Brain pericyte (primary cell): ENCODE measurements at regions not wholly inside any gene's neighbourhood (a gene's known extent, or its start where the extent isn't known, plus 50 kb on each side); places are given as distances from the start of the nearest gene placed in this dataset.
"Not testable (repeated sequence)": the region's sequence is repeated elsewhere in the genome, so short reads cannot be mapped to it uniquely, and the experiment has no call there.

Experiments
- DNase-seq: peaks from one replicate; pipeline ENCODE4 v3.0.0-alpha.2; 2012; ENCODE audit warnings: low read depth, low spot score

DNA sequence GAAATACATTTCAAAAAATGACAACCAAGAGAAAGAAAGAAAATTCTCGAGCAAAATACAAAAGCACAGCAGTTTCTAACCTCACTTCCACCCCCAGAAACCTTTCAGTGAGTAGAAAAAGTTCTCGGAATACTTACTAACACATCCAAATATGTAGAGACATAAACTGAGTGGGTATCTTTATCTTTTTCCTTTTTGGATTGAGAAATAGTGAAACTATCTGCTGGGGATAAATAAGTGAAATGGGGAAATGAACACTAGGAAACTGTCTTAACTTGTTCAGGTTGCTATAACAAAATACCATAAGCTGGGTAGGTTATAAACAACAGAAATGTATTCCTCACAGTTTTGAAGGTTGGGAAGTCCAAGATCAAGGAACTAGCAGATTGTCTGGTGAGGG is 72.0 kb downstream of the VCAM1 start:
- no peak for DNase-seq

DNA sequence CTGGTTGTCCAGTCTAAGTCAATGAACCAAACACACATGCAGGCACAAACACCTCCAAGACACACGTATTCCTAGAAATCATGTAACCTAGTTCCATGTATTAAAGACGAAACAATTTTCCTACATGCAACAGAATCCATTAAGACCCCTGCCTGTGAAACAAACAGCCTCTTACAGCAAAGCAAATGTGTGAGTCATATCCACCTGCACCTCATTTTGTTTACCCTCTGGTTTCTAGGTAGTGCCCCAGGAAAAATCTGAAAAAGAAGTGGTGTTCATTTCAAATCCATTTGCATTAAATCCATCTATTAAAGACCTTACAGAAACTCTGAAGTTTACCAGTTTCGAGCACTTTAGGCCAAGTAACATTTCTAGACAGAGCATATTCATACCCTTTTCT is 74.1 kb downstream of the VCAM1 start:
- DNase-seq: no peak

DNA sequence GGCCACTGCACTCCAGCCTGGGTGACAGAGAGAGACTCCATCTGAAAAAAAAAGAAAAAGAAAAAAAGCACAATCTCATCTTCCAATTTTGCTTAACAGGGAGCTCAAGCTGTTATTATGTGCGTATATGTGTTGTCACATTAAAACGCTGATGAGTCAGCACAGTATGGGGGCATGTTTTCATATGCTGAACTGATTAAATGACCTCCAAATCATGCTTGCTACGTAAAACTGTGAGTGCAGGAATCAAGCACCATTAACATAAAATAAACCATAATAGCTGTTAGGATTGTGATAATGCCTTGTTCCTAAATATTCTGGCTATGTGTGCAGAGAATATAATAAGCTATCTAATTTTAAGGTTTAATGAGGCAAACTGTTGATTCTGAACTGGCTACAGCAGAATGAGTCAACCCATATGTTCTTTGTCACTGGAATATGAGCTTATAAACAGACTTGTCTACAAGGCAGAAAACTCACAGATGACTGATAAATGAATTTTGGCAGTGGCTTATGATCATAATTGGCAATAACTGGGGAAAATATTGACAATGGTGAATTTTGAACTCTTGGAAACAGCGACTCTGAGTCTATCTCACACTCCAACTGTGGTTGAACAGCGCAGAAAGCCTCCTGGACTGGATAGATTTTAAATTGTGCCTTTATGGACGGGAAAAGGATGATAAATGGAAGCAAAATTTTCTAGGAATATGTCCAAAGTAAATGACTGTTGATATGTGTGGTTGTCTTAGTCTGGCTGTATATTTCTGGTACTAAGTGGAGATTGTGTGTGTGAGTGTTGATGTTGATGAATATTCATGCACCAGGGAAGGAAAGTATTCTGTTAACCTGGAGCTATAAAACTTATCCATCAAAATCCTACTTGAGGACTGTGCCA is 75.5 kb downstream of the VCAM1 start:
- peak; percentile 82 for DNase-seq

DNA sequence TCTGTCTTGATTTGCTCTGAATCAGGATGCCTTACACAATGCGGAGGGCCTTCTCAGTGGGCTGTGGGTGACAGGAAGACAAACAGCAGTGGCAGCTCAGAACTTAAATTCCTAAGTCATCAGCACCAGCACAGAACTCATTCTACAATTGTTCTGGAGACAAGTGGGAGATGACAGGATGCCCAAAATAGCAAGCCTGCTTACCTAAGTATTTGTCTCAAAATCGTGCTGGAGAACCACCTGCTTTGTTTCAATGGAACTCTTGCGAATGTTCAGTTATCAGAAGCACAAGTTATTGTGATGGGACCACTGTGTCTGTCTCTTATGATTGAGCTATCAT is 76.1 kb downstream of the VCAM1 start:
- DNase-seq: no peak

DNA sequence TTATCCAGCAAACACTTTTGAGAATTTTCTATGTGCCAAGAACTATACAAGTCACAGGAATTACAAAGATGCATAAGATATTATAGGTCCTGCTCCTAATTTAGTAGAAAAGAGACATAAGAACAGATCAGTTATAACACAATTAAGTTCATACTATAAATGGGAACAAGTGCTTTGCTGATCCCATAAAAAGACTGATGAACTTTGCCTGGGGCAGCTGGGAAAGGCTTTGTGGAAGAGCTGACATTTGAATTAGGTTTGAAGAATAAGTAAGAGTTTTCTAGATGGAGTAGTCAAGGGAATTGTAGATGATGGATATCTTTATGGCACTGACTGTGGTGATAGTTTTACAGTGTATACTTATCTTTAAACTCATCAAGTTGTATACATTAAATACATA is 76.5 kb downstream of the VCAM1 start:
- no peak for DNase-seq

DNA sequence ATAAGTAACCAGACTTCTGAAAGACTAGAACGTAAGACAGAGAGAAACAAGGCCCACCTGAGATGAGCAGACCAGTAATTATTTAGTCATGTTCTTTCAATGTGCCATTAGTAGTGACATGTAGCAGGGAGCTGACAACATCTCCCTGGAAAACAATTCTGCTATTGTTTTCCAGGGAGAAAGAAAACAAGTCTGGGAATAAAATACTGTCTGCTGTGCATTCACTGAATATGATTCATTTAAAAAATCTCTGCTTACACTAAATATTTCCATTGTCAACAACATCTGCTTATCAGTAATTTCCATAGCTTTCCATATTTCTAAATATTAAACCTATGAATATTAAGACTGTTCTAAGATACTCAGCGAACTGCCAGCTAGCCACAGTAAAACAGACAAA is 80.0 kb downstream of the VCAM1 start:
- DNase-seq: no peak

DNA sequence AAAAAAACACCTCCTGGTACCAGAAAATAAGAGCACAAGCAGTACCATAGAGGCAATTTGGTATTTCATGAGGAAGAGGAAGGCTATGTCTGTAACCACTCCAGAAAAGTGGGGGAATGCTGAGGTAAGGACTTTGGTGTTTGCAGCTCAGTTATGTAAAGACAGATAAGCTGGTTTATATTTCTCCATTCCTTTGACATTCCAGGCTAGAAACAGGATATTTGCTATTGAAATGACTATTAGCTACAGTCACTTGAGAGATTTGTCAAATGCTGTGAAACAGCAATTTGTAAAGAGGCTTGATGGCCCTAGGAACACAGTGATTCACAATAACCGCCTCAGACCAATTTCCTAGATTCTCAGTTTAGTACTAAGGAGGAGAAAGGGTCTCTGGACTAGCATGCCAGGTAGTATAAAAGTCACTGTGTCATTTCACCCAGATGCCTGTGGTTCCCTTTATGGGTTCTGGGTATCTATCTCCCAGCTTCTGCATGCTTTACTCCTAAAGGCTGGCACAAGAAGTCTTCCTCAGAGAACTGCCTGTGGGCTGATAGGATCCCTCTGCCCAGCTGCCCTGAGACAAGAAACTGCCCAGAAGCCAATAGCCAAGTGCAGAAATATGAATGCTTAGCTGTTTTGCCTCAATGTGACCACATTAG is 80.5 kb downstream of the VCAM1 start:
- no peak for DNase-seq

DNA sequence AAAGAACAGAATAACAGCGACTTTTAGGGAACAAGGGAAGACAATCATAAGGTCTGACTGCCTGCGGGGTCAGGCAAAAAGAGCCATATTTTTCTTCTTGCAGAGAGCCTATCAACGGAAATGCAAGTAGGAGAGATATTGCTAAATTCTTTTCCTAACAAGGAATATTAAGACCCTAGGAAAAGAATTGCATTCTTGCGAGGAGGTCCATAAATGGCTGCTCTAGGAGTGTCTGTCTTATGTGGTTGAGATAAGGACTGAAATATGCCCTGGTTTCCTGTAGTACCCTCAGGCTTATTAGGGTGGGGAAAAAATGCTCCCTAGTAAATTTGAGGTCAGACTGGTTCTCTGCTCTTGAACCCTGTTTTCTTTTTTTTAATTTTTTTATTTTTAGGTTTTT is 81.7 kb downstream of the VCAM1 start:
- not testable (repeated sequence) for DNase-seq

DNA sequence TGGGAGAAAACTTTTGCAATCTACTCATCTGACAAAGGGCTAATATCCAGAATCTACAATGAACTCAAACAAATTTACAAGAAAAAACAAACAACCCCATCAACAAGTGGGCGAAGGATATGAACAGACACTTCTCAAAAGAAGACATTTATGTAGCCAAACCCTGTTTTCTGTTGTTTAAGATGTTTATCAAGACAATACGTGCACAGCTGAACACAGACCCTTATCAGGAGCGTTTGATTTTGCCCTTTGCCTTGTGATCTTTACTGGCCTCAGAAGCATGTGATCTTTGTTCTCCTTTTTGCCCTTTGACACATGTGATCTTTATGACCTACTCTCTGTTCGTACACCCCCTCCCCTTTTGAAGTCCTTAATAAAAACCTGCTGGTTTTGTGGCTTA is 83.7 kb downstream of the VCAM1 start:
- DNase-seq: not testable (repeated sequence)

DNA sequence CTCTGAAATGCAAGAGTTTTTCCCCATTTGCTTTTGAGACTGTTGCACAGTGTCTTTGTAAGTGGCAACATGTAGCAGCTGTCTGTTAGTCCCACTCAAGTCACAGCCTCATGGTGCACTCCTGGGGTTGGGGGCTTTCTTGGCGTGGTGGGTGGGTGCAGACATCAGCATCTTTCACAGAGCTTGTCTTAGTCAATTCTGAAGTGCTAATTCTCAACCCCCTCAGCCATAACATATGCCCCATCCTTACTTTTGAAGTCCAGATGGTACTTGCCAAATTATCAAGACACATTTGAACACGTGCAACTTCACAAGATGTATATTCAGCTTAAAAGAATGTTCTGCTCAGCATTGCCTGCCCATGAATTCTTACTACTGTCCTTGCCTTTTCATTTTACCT is 87.1 kb downstream of the VCAM1 start:
- no peak for DNase-seq

DNA sequence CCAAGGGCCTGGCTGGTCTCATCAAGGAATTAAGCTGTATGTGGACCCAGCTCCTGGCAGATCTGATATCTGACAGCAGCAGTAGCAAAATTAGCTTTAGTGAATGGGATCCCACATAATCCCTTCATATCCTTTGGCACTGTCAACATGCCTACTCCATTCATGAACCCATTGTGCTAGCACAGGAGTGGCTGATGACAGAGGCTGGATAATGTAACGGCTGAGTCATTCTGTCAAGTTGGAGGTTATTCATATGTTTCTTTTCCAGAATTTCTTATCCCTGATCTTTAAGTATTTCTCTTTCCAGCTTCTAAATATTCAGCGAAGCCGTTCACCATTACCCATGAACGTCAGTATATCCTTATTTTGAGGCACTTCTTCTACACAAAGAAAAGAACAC is 84.3 kb downstream of the EXTL2 start:
- DNase-seq: no peak

DNA sequence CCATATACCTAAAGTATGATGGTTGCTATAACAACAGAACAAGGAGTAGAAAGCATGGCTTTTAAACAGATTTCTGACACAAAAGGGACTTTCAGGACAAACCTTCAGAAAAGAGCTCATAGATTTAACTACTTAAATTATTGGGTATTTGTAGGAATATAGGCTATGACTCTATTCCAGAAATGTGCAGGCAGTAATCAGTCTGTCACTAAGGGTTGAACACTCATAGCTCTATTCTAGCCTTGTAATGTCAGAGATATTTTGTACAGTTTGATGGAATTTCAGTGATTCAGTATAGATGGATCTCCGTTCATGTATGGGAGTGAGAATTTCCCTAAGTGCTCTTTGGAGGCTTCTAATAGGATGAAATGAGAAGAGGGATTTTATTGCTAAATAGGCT is 82.8 kb downstream of the EXTL2 start:
- no peak for DNase-seq

DNA sequence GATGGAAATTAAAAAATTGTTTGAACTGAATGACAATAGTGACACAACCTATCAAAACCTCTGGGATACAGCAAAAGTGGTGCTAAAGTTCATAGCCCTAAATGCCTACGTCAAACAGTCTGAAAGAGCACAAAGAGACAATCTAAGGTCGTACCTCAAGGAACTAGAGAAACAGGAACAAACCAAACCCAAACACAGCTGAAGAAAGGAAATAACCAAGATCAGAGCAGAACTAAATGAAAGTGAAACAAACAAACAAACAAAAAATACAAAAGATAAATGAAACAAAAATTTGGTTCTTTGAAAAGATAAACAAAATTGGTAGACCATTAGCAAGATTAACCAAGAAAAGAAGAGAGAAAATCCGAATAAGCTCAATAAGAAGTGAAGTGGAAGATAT is 79.7 kb downstream of the EXTL2 start:
- not testable (repeated sequence) for DNase-seq

DNA sequence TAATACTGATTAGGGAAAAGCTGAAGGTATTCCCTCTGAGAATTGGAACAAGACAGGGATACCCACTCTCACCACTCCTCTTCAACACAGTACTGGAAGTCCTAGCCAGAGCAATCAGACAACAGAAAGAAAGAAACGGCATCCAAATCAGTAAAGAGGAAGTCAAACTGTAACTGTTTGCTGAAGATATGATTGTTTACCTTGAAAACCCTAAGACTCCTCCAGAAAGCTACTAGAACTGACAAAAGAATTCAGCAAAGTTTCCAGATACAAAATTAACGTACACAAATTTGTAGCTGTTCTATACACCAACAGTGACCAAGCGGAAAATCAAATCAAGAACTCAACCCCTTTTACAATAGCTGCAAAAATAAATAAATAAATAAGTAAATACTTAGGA is 78.6 kb downstream of the EXTL2 start:
- no peak for DNase-seq

DNA sequence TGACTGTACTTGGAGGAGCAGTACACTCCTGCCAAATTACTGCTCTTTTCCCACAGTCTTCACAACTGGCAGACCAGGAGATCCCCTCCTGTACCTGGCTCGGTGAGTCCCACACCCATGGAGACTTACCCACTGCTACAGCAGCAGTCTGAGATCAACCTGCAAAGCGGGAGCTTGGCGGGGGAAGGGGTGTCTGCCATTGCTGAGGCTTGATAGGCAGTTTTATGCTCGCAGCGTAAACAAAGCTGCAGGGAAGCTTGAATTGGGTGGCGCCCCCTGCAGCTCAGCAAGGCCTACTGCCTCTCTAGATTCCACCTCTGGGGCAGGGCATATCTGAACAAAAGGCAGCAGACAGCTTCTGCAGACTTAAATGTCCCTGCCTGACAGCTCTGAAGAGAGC is 74.4 kb downstream of the EXTL2 start:
- DNase-seq: not testable (repeated sequence)

DNA sequence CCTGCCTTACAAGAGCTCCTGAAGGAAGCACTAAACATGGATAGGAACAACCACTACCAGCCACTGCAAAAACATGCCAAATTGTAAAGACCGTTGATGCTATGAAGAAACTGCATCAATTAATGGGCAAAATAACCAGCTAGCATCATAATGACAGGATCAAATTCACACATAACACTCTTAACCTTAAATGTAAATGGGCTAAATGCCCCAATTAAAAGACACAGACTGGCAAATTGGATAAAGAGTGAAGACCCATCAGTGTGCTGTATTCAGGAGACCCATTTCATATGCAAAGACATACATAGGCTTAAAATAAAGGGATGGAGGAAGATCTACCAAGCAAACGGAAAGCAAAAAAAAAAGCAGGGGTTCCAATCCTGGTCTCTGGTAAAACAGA is 72.7 kb downstream of the EXTL2 start:
- DNase-seq: not testable (repeated sequence)
